K562 (cell line): ENCODE measurements at regions not wholly inside any gene's neighbourhood (a gene's known extent, or its start where the extent isn't known, plus 50 kb on each side); places are given as distances from the start of the nearest gene placed in this dataset.

Source experiments
- ATAC-seq: fragments of 200-7000 bp; cut with Tn5 transposase; 3 replicates; pipeline ENCODE4 v1.9.1; 2020; ENCODE audit warnings: moderate library complexity
- BruUV-seq: library from RNA; stranded (reverse); fragments of 400-500 nt; replicated peaks from 2 replicates; lab custom pipeline; 2021; lab: Mats Ljungman, UMichigan
- CTCF ChIA-PET: fragments of 300-600 bp; formaldehyde crosslinking; extraction: SDS; loops from one replicate; lab custom pipeline; 2021; ENCODE audit warnings: low intra/inter-chr PET ratio; lab: Yijun Ruan, JAX
- POLR2A ChIA-PET: fragments of 300-600, 350-650 bp; sonication (Branson Sonifier 250); formaldehyde crosslinking; extraction: SDS; loops from one replicate; lab custom pipeline; 2021; ENCODE audit warnings: antibody characterized with exemption, inconsistent platforms; lab: Yijun Ruan, JAX
- DNase-seq, 4 experiments: peaks; one replicate each; pipeline versions ENCODE4 v3.0.0 to v3.0.0-alpha.2; 2011 to 2018; ENCODE audit warnings: low spot score in 3 of 4, mixed read lengths in 3 of 4; ENCODE audit errors: extremely low read depth in 1 of 4
- FAIRE-seq: peaks from 2 replicates; lab custom pipeline; 2011; peaks lifted over from hg19 to GRCh38; lab: Jason Lieb, UNC
- H2AFZ ChIP-seq: 2 replicates; pipeline ENCODE4 v1.6.0; 2011; ENCODE audit warnings: low read depth, low read length, control low read depth, inconsistent platforms
- H3K27ac ChIP-seq: fragments of 200-600 bp; 3 replicates; pipeline ENCODE4 v1.8.0; 2011; ENCODE audit warnings: low read depth, mild to moderate bottlenecking, control low read depth, inconsistent platforms, low read length, moderate library complexity, mixed read lengths; ENCODE audit errors: extremely low read depth
- H3K27me3 ChIP-seq, 2 experiments: fragments of 300-600 bp in 1 of 2; 2 replicates in 1 of 2; 3 replicates in 1 of 2; pipeline versions ENCODE4 v1.6.0 to v1.8.0; 2011; ENCODE audit warnings: inconsistent platforms in 2 of 2, low read length in 2 of 2, mild to moderate bottlenecking in 1 of 2, mixed read lengths in 1 of 2, moderate library complexity in 1 of 2; ENCODE audit not compliant: control insufficient read depth in 2 of 2, insufficient read depth in 2 of 2
- H3K36me3 ChIP-seq: fragments of 300-600 bp; 3 replicates; pipeline ENCODE4 v1.8.0; 2011; ENCODE audit warnings: mild to moderate bottlenecking, low read length, inconsistent platforms; ENCODE audit not compliant: control insufficient read depth, insufficient read depth
- H3K4me1 ChIP-seq, 2 experiments: fragments of 200-600 bp in 1 of 2; replicated peaks in 1 of 2; 2 replicates in 1 of 2; 3 replicates in 1 of 2; pipeline versions ENCODE4 v1.5.1 to v1.8.0; 2011; ENCODE audit warnings: inconsistent platforms in 2 of 2, low read length in 2 of 2, mild to moderate bottlenecking in 1 of 2, mixed read lengths in 1 of 2, moderate library complexity in 1 of 2; ENCODE audit not compliant: control insufficient read depth in 2 of 2, insufficient read depth in 2 of 2
- H3K4me2 ChIP-seq: 2 replicates; pipeline ENCODE4 v1.6.1; 2011; ENCODE audit warnings: low read length, control low read depth, inconsistent platforms, mixed read lengths; ENCODE audit not compliant: insufficient read depth
- H3K4me3 ChIP-seq: fragments of 200-600 bp; sonication (generic), shearing (Covaris generic); 2 replicates; pipeline ENCODE4 v1.5.1; 2016; ENCODE audit warnings: control low read depth, inconsistent platforms
- H3K79me2 ChIP-seq: fragments of 200-600 bp; 3 replicates; pipeline ENCODE4 v1.8.0; 2011; ENCODE audit warnings: low read length, inconsistent platforms; ENCODE audit not compliant: control insufficient read depth, insufficient read depth
- H3K9ac ChIP-seq, 2 experiments: 2 replicates each; pipeline versions ENCODE4 v1.6.0 to v1.6.1; 2011; ENCODE audit warnings: low read depth in 2 of 2, low read length in 2 of 2, control low read depth in 1 of 2, inconsistent platforms in 1 of 2, mild to moderate bottlenecking in 1 of 2, mixed read lengths in 1 of 2; ENCODE audit not compliant: insufficient read depth in 1 of 2
- H3K9me1 ChIP-seq: one replicate; pipeline ENCODE4 v1.6.0; 2011; ENCODE audit warnings: inconsistent platforms, mild to moderate bottlenecking, low read length, moderate library complexity; ENCODE audit not compliant: control insufficient read depth, insufficient read depth
- H3K9me3 ChIP-seq: replicated peaks from 2 replicates; pipeline ENCODE4 v1.5.1; 2011; ENCODE audit warnings: low read depth, low read length, inconsistent platforms; ENCODE audit not compliant: control insufficient read depth, insufficient read depth
- H4K20me1 ChIP-seq: replicated peaks from 2 replicates; pipeline ENCODE4 v1.6.1; 2011; ENCODE audit warnings: low read length, inconsistent platforms, mixed read lengths; ENCODE audit not compliant: control insufficient read depth, insufficient read depth
- CEBPZ ChIP-seq: fragments of 150-350 bp; IDR thresholded peaks from 2 replicates; pipeline ENCODE4 v1.6.1; 2014; ENCODE audit warnings: low read depth, mild to moderate bottlenecking, low read length, borderline replicate concordance
- FOXJ3 ChIP-seq: sonication (generic); formaldehyde crosslinking; IDR thresholded peaks from 2 replicates; pipeline ENCODE4 v1.4.0; 2020; ENCODE audit warnings: mild to moderate bottlenecking, missing genetic modification reagents
- MXD1 ChIP-seq: fragments of 250-450 bp; sonication (Bioruptor Pico); IDR thresholded peaks from 2 replicates; pipeline ENCODE4 v1.8.0; 2021; ENCODE audit warnings: borderline replicate concordance, mild to moderate bottlenecking, moderate library complexity; ENCODE audit not compliant: poor library complexity, severe bottlenecking
- PPARD ChIP-seq: fragments of 250-450 bp; sonication (Bioruptor Pico); IDR thresholded peaks from 2 replicates; pipeline ENCODE4 v1.8.0; 2022; ENCODE audit warnings: inconsistent platforms, mild to moderate bottlenecking, moderate library complexity
- VEZF1 ChIP-seq: fragments of 200-800 bp; sonication (Bioruptor generic); IDR thresholded peaks from 2 replicates; pipeline ENCODE4 v1.6.1; 2017; ENCODE audit warnings: missing genetic modification characterization, missing compliant biosample characterization
- ZNF354B ChIP-seq: fragments of 250-450 bp; sonication (Bioruptor Pico); IDR thresholded peaks from 2 replicates; pipeline ENCODE4 v1.4.0; 2020
- WGBS: fragments of 100-300 bp; shearing (Covaris generic); methylation state at CpG from one replicate; pipeline ENCODE4 v1.1.6; 2016; ENCODE audit warnings: low coverage, mixed read lengths; ENCODE audit not compliant: insufficient coverage; ENCODE audit errors: missing lambda C conversion rate; 5-methylcytosine and 5-hydroxymethylcytosine counted together
- in situ Hi-C: fragments of 300-500 bp; cut with MboI; formaldehyde crosslinking; loops from 4 replicates; pipeline ENCODE4 v1.15.0; 2018; ENCODE audit warnings: inconsistent platforms, mixed read lengths
- intact Hi-C: fragments of 100-400 bp; cut with micrococcal nuclease; formaldehyde crosslinking; loops from 2 replicates; pipeline ENCODE4 v1.14.2; 2022

DNA sequence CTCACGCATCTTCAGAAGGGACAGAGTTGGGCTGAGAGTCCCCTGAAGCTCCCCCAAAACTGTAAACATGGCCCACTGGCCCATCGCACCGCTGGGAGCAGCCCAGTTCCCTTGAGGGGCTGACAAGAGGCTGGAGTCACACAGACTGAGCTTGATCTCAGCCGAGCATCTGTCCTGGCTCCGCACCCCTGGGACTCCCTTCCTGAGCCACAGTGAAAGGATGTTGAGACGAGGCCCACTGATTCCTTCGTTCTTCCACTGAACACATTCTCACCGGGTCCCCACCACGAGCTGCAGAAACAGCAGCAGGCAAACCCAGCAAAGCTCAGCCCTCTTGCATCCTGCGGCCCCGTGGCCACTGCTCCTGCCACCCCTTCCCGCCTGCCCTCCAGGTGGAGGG, 145.9 kb upstream of the CIBAR2 start:
- intact Hi-C loops (no loop called here), in situ Hi-C loops (loop anchor here (10.0 kb wide), 1 partner anchor 143 kb away; the partner anchor contains the start of gene CIBAR2)
- H3K27ac ChIP-seq: no peak overlapping the region
- peaks cover 6% of the 10 kb centered on the region for H3K9me1 ChIP-seq
- H3K4me3 ChIP-seq: no peak overlapping the region
- no peaks in the 10 kb centered on the region for H3K36me3 ChIP-seq
- ATAC-seq (no peak), FAIRE-seq (no peak)
- CTCF ChIA-PET: no interaction called here
- POLR2A ChIA-PET: interaction anchor here (0.6 to 1.1 kb wide), 4 partner anchors 9 to 87 kb away, joined by 3 read pairs; no protein-coding TSS in a partner anchor
- WGBS: 58% methylated on average over 10 of the region's 12 CpGs
- peaks cover 63% of the 10 kb centered on the region for H4K20me1 ChIP-seq
- peak overlapping the region in 1 of 2 experiments; percentile 2; a peak in 1 of 4 replicates for H3K9ac ChIP-seq
- no peak overlapping the region for H2AFZ ChIP-seq
- BruUV-seq: no TSS peak
- peaks cover 6% of the 10 kb centered on the region; the same call in 2 of the 3 replicates for H3K79me2 ChIP-seq
- no peaks in the 10 kb centered on the region for H3K9me3 ChIP-seq
- TF ChIP-seq FOXJ3 (CRISPR knock-in tag): no peak
- no peak for TF ChIP-seq MXD1 (CRISPR knock-in tag)
- TF ChIP-seq, all 486 proteins: peak for 0
- H3K4me2 ChIP-seq: no peak overlapping the region
- no peak for DNase-seq
- H3K27me3 ChIP-seq: no peaks in the 10 kb centered on the region
- peaks cover 20 to 58% of the 10 kb centered on the region in 2 experiments; a peak in 4 of 5 replicates for H3K4me1 ChIP-seq

DNA sequence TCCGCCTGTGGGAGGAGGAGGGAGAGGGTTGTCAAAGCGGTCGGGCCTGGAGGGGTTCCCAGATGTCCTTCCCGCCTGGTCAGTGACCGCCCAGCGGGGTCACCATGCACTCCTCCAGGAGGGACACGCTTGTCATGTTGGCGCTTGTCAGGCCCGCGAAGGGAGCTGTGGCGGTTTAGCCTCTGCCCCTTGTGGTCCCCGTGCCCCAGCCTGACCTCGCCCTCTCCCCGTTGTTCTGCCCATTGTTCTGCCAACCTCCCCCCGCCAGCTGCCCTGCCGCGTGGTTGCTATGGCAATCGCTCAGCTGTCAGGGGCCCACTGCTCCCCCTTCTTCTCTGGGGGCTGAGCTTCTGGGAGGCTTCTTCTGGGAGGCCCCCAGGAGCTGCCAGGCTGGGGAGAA, 146.4 kb upstream of the CIBAR2 start:
- Histone ChIP-seq H3K27me3 (no peaks in the 10 kb centered on the region), H3K79me2 (peaks cover under 1% of the 10 kb centered on the region; the same call in 2 of the 3 replicates), H3K9ac (peak overlapping the region in 1 of 2 experiments; percentile 2; a peak in 1 of 4 replicates), H3K4me2 (no peak overlapping the region), H3K27ac (no peak overlapping the region), H2AFZ (no peak overlapping the region), H3K36me3 (no peaks in the 10 kb centered on the region), H4K20me1 (peaks cover 59% of the 10 kb centered on the region), H3K9me1 (peaks cover 1% of the 10 kb centered on the region), H3K9me3 (no peaks in the 10 kb centered on the region), H3K4me1 (peaks cover 20 to 54% of the 10 kb centered on the region in 2 experiments; a peak in 4 of 5 replicates), H3K4me3 (no peak overlapping the region)
- ChIA-PET CTCF (no interaction called here), POLR2A (interaction anchor here (0.6 to 1.1 kb wide), 5 partner anchors 10 to 229 kb away, joined by 3 read pairs; no protein-coding TSS in a partner anchor)
- BruUV-seq: no TSS peak
- ATAC-seq: no peak
- intact Hi-C loops: no loop called here
- no peak for DNase-seq
- WGBS: 64% methylated on average over 18 of the region's 18 CpGs
- in situ Hi-C loops: loop anchor here (10.0 kb wide), 1 partner anchor 144 kb away; the partner anchor contains the start of gene CIBAR2
- FAIRE-seq: no peak
- no peak for TF ChIP-seq ZNF354B (CRISPR knock-in tag)
- TF ChIP-seq PPARD (CRISPR knock-in tag): no peak
- TF ChIP-seq CEBPZ: no peak
- 0 out of 2 replicates have a peak, but pooled peaks have one; percentile 31 for TF ChIP-seq VEZF1
